H9 (cell line): ENCODE measurements at regions not wholly inside any gene's neighbourhood (a gene's known extent, or its start where the extent isn't known, plus 50 kb on each side); places are given as distances from the start of the nearest gene placed in this dataset.

Experiments
- DNase-seq: peaks from one replicate; pipeline ENCODE4 v3.0.0-alpha.2; 2017
- H2AFZ ChIP-seq: one replicate; pipeline ENCODE4 v1.6.1; 2013; ENCODE audit warnings: mild to moderate bottlenecking, low read length, control low read depth, moderate library complexity
- H2AK5ac ChIP-seq: 2 replicates; pipeline ENCODE4 v1.6.1; 2013; ENCODE audit warnings: low read length, control low read depth, mixed read lengths; ENCODE audit not compliant: insufficient read length
- H2BK120ac ChIP-seq: one replicate; pipeline ENCODE4 v1.6.1; 2013; ENCODE audit warnings: low read depth, mild to moderate bottlenecking, low read length, control low read depth, inconsistent platforms; ENCODE audit not compliant: poor library complexity, severe bottlenecking
- H2BK12ac ChIP-seq: 2 replicates; pipeline ENCODE4 v1.6.1; 2013; ENCODE audit warnings: low read length, control low read depth, mixed read lengths, low read depth; ENCODE audit not compliant: insufficient read length
- H2BK15ac ChIP-seq: 2 replicates; pipeline ENCODE4 v1.6.1; 2013; ENCODE audit warnings: low read depth, low read length, control low read depth
- H2BK20ac ChIP-seq: one replicate; pipeline ENCODE4 v1.6.1; 2013; ENCODE audit warnings: low read depth, mild to moderate bottlenecking, low read length, control low read depth, inconsistent platforms; ENCODE audit not compliant: poor library complexity, severe bottlenecking
- H2BK5ac ChIP-seq: 2 replicates; pipeline ENCODE4 v1.6.1; 2013; ENCODE audit warnings: low read length, control low read depth, mixed read lengths; ENCODE audit not compliant: insufficient read length
- H3K14ac ChIP-seq: 2 replicates; pipeline ENCODE4 v1.6.1; 2013; ENCODE audit warnings: low read length, control low read depth; ENCODE audit not compliant: insufficient read depth
- H3K18ac ChIP-seq: 2 replicates; pipeline ENCODE4 v1.6.1; 2013; ENCODE audit warnings: low read depth, mild to moderate bottlenecking, mixed read lengths, low read length, control low read depth; ENCODE audit not compliant: insufficient read length
- H3K23ac ChIP-seq: 2 replicates; pipeline ENCODE4 v1.6.1; 2013; ENCODE audit warnings: low read length, control low read depth, mixed read lengths, low read depth; ENCODE audit not compliant: insufficient read length
- H3K23me2 ChIP-seq: 2 replicates; pipeline ENCODE4 v1.6.1; 2013; ENCODE audit warnings: low read depth, mild to moderate bottlenecking, mixed read lengths, low read length, control low read depth; ENCODE audit not compliant: insufficient read length, poor library complexity, severe bottlenecking
- H3K27ac ChIP-seq: 2 replicates; pipeline ENCODE4 v1.5.1; 2013; ENCODE audit warnings: low read length, control low read depth, mixed read lengths, low read depth; ENCODE audit not compliant: insufficient read length
- H3K27me3 ChIP-seq: 2 replicates; pipeline ENCODE4 v1.6.1; 2013; ENCODE audit warnings: low read length, control low read depth, inconsistent platforms; ENCODE audit not compliant: insufficient read depth
- H3K4ac ChIP-seq: 2 replicates; pipeline ENCODE4 v1.6.1; 2013; ENCODE audit warnings: low read depth, mild to moderate bottlenecking, control low read depth, inconsistent platforms, low read length, moderate library complexity
- H3K4me1 ChIP-seq: 2 replicates; pipeline ENCODE4 v1.6.1; 2013; ENCODE audit warnings: low read length, control low read depth, inconsistent platforms; ENCODE audit not compliant: insufficient read depth
- H3K4me2 ChIP-seq: 2 replicates; pipeline ENCODE4 v1.6.1; 2013; ENCODE audit warnings: low read length, control low read depth, mixed read lengths; ENCODE audit not compliant: insufficient read length, insufficient read depth
- H3K56ac ChIP-seq: 2 replicates; pipeline ENCODE4 v1.6.1; 2013; ENCODE audit warnings: low read depth, mild to moderate bottlenecking, mixed read lengths, low read length, control low read depth; ENCODE audit not compliant: insufficient read length
- H3K79me1 ChIP-seq: 2 replicates; pipeline ENCODE4 v1.6.1; 2013; ENCODE audit warnings: low read depth, mild to moderate bottlenecking, moderate library complexity, low read length, control low read depth, inconsistent platforms; ENCODE audit not compliant: insufficient read depth, poor library complexity, severe bottlenecking
- H3K79me2 ChIP-seq: 2 replicates; pipeline ENCODE4 v1.6.1; 2013; ENCODE audit warnings: low read length, control low read depth, inconsistent platforms; ENCODE audit not compliant: insufficient read depth
- H3K9ac ChIP-seq: 2 replicates; pipeline ENCODE4 v1.6.1; 2013; ENCODE audit warnings: low read length, control low read depth, mixed read lengths; ENCODE audit not compliant: insufficient read length; ENCODE audit errors: extremely low read depth
- H3K9me3 ChIP-seq: one replicate; pipeline ENCODE4 v1.6.1; 2013; ENCODE audit warnings: low read depth, low read length, inconsistent platforms; ENCODE audit not compliant: control insufficient read depth
- H3T11ph ChIP-seq: one replicate; pipeline ENCODE4 v1.6.1; 2013; ENCODE audit warnings: mild to moderate bottlenecking, low read length, control low read depth, inconsistent platforms
- H4K20me1 ChIP-seq: one replicate; pipeline ENCODE4 v1.6.1; 2013; ENCODE audit not compliant: control insufficient read depth, insufficient read length, insufficient read depth
- H4K5ac ChIP-seq: 2 replicates; pipeline ENCODE4 v1.6.1; 2013; ENCODE audit warnings: low read depth, mild to moderate bottlenecking, mixed read lengths, low read length, control low read depth; ENCODE audit not compliant: insufficient read length
- H4K8ac ChIP-seq: replicated peaks from 2 replicates; pipeline ENCODE4 v1.6.1; 2013; ENCODE audit warnings: low read length, control low read depth, mixed read lengths, low read depth; ENCODE audit not compliant: insufficient read length
- H4K91ac ChIP-seq: 2 replicates; pipeline ENCODE4 v1.6.1; 2013; ENCODE audit warnings: low read depth, mild to moderate bottlenecking, moderate library complexity, mixed read lengths, low read length, control low read depth; ENCODE audit not compliant: insufficient read length
- H3K27ac Mint-ChIP-seq, 3 experiments: 2 replicates in 2 of 3; 3 replicates in 1 of 3; pipeline ENCODE4 v1.8.0; 2020 to 2021; ENCODE audit warnings: mixed read lengths in 3 of 3, mild to moderate bottlenecking in 1 of 3, moderate library complexity in 1 of 3
- H3K27me3 Mint-ChIP-seq: 2 replicates; pipeline ENCODE4 v1.8.0; 2021; ENCODE audit warnings: low read depth, mild to moderate bottlenecking, moderate library complexity, mixed read lengths
- H3K36me3 Mint-ChIP-seq, 3 experiments: 2 replicates in 2 of 3; 3 replicates in 1 of 3; pipeline ENCODE4 v1.8.0; 2020 to 2021; ENCODE audit warnings: low read depth in 3 of 3, mixed read lengths in 3 of 3; ENCODE audit not compliant: insufficient read depth in 1 of 3
- H3K4me1 Mint-ChIP-seq, 2 experiments: 2 replicates each; pipeline ENCODE4 v1.8.0; 2020; ENCODE audit warnings: mixed read lengths in 2 of 2
- H3K4me3 Mint-ChIP-seq, 2 experiments: 2 replicates in 1 of 2; 3 replicates in 1 of 2; pipeline ENCODE4 v1.8.0; 2020 to 2021; ENCODE audit warnings: mild to moderate bottlenecking in 2 of 2, mixed read lengths in 2 of 2, moderate library complexity in 1 of 2
- H3K9me3 Mint-ChIP-seq, 2 experiments: 2 replicates in 1 of 2; 3 replicates in 1 of 2; pipeline ENCODE4 v1.8.0; 2020; ENCODE audit warnings: mild to moderate bottlenecking in 2 of 2, mixed read lengths in 2 of 2, moderate library complexity in 1 of 2
- CTCF ChIP-seq: fragments of 200-600 bp; sonication (generic); conservative IDR thresholded peaks from 3 replicates; pipeline ENCODE4 v1.8.0; 2021; ENCODE audit warnings: antibody characterized with exemption, mild to moderate bottlenecking
- WGBS: extraction: QIAGEN DNeasy Blood & Tissue Kit; methylation state at CpG from one replicate; pipeline ENCODE4 v1.1.7; 2013; ENCODE audit warnings: missing lambda C conversion rate, low lambda C conversion rate, mixed read lengths; ENCODE audit not compliant: insufficient read length; ENCODE audit errors: extremely low coverage; 5-methylcytosine and 5-hydroxymethylcytosine counted together

- H3K9ac ChIP-seq: no peak overlapping the region
- H3K27me3 Mint-ChIP-seq: no peaks in the 10 kb centered on the region
- no peak overlapping the region for H3K56ac ChIP-seq
- no peaks in the 10 kb centered on the region for H3K79me1 ChIP-seq
- no peaks in the 10 kb centered on the region; the same call in 1 of the 2 replicates for H3K4me1 ChIP-seq
- H3K27ac Mint-ChIP-seq: no peak overlapping the region
- TF ChIP-seq CTCF: no peak
- no peak overlapping the region for H2BK5ac ChIP-seq
- H3K9me3 ChIP-seq: no peaks in the 10 kb centered on the region
- no peak overlapping the region for H3K4me3 Mint-ChIP-seq
- H2AK5ac ChIP-seq: no peak overlapping the region
- no peak overlapping the region for H3K23ac ChIP-seq
- H3K4ac ChIP-seq: no peak overlapping the region
- H3K4me1 Mint-ChIP-seq: peaks cover 9 to 14% of the 10 kb centered on the region in 2 experiments
- no peak overlapping the region for H3K18ac ChIP-seq
- H3K14ac ChIP-seq: no peak overlapping the region
- H3K79me2 ChIP-seq: no peaks in the 10 kb centered on the region
- no peak for DNase-seq
- no peak overlapping the region for H4K5ac ChIP-seq
- no peaks in the 10 kb centered on the region for H3K23me2 ChIP-seq
- H2BK12ac ChIP-seq: no peak overlapping the region
- H3T11ph ChIP-seq: no peak overlapping the region
- no peaks in the 10 kb centered on the region; a peak in 1 of 5 replicates for H3K9me3 Mint-ChIP-seq
- H3K4me2 ChIP-seq: no peak overlapping the region
- no peak overlapping the region for H2AFZ ChIP-seq
- H3K36me3 Mint-ChIP-seq: no peaks in the 10 kb centered on the region; a peak in 2 of 7 replicates
- no peaks in the 10 kb centered on the region for H4K20me1 ChIP-seq
- no peak overlapping the region for H2BK20ac ChIP-seq
- no peak overlapping the region for H3K27ac ChIP-seq
- no peak overlapping the region for H4K8ac ChIP-seq
- no peak overlapping the region for H2BK120ac ChIP-seq
- no peak overlapping the region for H4K91ac ChIP-seq
- no peaks in the 10 kb centered on the region for H3K27me3 ChIP-seq
- no CpG with 5 or more reads among the region's 2 CpGs for WGBS
- H2BK15ac ChIP-seq: no peak overlapping the region
Measured at GRCh38 chr21:20106368-20106767, 891.8 kb upstream of the NCAM2 start.
